Midbrain (tissue), 1 donor: ENCODE measurements at regions not wholly inside any gene's neighbourhood (a gene's known extent, or its start where the extent isn't known, plus 50 kb on each side); places are given as distances from the start of the nearest gene placed in this dataset.
"Not testable (repeated sequence)": the region's sequence is repeated elsewhere in the genome, so short reads cannot be mapped to it uniquely, and the experiment has no call there.

Experiments used
- DNase-seq: peaks from one replicate; lab custom pipeline; 2025; lab: John Stamatoyannopoulos, UW

DNA sequence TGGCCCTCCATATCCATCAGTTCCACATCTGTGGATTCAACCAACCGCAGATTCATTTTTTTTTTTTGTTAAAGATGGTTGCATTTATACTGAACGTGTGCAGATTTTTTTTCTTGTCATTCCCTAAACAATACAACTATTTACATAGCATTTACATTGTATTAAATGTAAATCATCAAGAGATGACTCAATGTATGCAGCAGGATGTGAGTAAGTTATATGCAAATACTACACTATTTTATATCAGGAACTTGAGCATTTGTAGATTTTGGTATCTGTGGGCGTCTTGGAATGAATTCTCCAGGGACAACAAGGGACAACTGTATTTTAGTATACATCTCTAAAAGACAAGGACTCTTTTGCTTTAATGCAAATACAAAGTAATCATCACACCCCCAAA is 299.2 kb upstream of the ZNF608 start:
- DNase-seq, result no peak

DNA sequence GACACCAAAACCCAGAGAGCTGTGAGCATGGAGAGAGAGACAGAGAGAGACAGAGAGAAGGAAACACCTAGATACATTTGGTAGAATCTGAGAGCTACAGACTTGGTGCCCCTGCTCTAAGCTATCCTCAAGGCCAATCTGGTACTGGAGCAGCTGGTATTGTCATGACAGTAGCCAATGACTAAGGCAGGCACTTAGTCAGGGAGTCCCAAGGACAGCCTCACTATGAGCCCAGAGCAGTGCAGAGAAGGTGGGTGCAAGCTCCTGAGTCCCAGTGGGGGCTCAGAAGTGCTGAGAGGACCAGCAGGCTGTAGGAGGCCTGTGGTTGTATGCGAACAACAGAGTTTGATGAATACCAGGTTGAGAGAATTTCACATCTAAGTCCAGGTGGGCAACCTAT is 300.4 kb upstream of the ZNF608 start:
- DNase-seq, result no peak

DNA sequence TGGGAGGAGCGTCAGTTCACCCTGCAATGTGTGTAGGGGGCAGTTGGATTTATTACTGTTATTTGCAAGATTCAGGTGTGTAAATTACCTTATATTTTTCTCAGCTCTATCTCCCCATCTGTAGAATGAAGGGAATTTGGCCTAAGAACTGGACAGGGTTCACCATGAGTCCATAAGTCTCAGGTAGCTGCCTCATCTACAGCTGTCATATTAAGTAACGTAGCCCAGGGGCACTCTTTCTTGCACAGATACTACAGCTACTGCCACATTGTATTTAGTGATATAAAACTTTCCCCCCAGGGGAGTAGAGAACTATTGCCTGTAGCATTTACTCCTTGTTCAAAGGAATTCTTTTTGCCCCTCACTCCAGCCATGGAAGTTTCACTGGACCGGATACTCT is 301.4 kb upstream of the ZNF608 start:
- DNase-seq, result no peak

DNA sequence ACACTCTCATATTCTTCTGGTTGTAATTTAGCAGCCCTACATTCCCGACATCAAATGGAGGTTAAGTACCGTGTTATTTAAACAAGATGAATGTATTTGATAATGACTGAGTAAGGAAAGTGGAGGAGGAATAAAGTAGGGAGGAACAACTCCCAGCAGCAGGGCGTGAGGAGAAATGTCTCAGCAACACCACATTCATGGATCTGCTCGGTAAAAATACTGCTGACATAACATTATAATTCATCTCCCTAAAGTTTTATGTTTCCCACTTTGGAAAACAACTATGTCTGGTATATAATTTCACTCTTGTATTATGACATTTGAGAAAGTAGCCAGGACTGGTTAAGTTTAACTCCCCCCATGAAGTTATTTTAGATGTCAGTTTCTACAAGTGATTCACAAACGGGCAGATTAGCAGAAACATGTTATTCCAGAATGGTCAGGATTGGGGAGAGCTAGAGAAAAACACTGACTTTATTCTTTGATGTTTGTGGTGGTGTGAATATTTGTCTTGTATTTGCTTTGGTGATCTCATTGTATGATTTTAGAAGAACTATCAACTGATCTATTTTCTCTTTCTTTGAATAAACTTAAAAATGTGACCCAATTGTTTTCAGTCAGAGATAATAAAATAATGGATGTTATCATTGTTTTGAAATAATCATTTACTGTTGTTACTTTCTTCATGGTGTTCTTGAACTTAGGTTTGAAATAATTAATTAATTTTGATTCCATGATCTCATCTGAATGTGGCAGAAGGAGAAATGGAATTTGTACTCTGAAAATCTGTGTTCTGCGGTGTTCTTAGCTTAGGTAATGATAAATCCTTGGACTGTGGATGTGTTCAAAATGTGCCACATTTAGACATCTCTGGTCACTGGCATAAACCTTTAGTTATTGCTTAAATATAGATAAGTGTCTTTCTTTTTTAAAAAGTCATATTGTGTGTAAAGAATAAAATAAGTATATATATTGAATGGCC is 303.6 kb upstream of the ZNF608 start:
- no peak for DNase-seq

DNA sequence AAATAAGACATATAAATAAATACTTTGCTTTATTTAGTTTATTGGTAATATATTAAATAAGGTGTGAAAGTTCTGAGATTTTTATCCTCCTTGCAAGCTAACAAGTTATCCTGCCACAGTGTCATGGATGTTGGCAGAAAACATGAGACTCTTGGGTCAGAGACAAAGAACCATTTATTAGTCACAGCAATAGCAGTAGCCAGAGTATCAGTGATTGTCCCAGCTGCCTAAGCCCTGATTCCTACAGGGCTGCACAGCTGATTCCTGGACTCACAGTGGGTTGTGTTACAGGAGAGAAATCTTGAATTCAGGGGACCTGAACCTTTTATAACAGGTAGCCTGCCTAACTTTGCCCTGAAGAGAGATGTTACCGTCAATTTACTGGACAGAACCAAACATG is 304.5 kb upstream of the ZNF608 start:
- peak; percentile 43 for DNase-seq

DNA sequence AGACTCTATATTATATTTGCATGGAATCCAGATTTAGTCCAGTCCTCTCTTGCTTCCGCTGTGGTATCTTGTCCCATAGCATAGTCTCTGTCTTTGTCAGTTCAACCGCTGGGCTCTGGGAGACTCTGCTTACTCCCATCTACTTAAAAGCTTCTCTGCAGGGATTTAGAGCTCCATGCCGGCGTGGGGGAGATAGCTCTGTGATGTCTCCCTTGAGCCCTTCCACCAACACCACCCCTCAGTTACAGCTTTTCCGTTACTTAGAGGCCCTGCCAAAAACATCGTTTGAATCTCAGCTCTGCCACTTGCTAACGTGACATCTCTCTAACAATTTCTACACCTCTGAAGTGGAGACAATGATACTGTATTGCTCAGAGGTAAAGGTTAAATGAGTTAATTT is 306.1 kb upstream of the ZNF608 start:
- DNase-seq, result no peak

DNA sequence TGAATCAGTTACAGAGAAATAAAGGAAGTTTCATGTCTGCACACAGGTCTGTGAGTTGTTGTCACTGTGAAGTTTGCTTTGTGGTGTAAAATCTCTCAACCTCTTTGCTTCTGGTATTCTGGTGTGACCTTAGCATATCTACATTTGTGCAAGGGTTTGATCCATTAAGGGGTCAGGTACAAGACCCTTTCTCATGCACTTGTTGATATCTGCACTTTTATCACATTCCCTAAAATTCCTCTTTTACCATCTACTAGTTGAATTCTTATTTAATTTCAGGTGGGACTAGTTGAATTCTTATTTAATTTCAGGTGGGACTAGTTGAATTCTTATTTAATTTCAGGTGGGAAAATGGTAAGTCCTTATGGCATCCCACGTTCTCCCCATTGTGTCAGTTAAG is 306.7 kb upstream of the ZNF608 start:
- no peak for DNase-seq

DNA sequence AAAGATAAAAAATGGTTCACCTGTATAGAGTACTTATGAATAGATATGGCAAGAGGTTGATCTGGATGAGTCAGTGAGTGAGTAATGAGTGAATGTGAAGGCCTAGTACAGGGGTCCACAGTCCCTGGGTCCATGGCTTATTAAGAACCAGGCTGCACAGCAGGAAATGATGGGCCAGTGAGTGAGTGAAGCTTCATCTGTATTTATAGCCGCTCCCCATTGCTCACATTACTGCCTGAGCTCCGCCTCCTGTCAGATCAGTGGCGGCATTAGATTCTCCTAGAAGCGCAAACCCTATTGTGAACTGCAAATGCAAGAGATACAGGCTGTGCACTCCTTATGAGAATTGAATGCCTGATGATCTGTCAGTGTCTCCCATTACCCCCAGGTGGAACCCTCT is 307.7 kb upstream of the ZNF608 start:
- no peak for DNase-seq

DNA sequence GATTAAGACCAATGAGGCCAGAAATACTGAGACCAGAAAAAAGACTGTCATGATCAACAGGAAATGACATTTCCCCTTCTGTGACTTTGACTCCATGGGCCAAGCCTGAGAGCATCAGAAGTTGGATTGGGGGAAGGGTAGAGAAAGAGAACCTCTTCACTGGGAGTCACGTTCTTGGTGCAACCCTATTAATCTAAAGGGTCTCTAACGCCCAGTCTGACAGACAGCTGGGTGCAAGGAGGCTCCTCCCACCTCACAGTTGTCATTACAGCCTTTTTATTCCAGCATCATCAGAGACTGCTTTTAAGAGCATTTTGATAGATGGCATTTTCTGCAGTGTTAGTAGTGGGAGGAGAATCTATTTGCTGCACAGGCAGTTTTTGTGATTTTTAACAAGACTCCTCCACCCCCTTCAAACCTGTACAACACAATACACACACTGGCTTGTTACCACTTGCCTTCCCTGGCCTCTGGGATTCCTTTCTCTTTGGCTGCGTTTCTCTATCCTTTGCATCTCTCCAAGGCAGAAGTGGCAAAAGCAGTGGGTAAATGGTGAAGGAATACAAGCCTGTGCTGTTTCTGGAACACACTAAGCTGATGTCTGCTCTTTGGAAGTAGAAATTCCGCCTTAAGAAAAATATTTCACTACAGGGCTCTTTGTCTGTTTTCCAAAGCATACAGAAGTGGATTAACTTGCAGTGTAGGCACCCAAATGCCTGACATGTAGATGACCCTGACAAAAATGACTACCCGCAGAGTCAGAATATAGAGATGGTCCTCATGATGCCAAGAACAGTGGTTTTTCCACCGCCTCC is 310.4 kb upstream of the ZNF608 start:
- DNase-seq, result no peak

DNA sequence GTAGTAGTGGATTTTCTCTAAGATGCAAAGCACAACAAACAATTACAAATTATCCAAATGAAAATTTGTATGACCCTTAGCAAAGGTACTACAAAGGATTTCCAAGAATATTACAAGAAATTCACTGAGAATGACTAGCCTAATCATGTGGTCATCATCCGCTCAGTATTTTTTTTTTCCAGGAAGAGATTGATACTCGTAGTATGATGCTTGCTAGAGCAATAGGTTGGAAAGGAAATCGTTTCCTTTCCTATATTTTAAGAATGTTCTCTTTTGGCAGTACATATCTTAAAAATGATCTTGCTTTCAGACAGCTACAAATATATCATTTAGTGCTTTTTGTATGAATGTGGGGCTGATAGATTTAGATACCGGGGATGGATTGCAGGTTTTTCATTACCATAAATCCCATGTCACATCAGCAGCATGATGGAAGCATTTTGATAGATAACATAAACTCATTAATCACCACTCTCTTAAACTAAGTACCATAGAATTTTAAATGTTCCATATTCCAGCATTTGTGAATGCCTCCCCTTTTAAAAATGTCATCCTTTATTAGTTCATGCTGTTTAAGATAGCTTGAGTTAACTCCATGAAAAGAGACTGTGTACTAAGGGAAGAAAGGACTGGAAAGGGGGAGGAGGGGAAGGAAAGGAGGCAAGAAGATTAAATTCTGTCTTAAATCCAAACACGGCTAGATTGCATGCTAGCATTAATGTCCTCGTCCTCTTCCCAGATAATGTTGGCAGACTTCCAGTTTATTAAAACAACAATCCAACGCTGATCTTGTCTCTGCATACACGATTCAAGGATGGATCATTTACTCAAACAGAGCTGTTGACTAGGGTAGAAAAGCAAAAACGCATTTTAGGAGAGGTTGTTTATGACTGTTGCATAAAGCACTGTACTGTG is 311.7 kb upstream of the ZNF608 start:
- no peak for DNase-seq

DNA sequence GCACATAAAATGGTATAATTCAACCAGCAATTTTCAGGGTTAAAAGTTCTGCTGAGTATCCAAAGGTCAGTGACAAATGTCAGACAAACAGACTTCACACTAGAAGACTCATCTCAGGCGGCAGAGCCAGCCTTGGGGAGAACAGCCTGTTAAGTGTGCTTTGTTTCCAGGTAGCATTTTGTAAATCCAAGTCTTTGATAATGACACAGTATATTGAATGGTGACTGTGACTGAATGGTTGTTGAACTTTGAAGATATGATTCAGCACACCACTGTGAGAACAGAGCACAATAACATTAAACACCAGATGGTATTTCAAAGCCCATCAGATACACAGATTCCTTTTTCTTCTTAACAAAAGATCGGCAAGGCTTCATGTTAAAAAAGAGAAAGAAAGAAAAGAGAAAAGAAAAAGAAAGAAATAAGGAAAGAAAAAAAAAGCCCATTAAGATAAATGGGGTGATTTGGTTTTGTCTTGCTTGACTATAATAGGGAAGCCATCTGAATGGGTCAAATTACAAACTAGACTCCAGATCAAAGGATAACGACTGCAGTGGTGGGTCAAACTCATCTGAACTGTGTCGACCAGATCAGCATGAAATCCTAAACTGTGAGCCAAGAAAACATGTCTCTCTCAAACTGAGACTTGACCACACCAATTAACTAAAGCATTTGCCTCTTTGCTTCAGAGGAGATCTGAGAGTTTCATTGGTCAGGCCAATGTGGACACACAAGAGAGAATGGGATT is 313.0 kb upstream of the ZNF608 start:
- DNase-seq, result no peak

DNA sequence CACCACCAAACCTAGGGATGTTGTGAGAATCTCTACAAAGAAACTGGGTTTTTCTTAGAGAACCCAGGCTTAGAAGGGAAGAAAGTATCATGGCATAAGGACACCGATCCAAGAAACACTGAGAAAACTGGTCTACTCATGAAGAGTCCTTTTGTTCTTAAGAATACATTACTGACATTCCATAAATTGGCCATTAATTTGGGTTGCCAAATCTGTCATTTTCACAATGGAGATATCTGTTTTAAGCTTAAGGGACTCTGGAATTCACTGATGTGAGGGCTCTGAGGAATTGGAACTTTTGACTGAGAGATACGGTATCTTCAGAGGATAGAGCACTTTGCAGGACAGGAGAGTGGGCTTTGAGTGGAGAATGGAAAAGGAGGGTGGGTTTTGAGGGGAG is 315.3 kb upstream of the ZNF608 start:
- no peak for DNase-seq

DNA sequence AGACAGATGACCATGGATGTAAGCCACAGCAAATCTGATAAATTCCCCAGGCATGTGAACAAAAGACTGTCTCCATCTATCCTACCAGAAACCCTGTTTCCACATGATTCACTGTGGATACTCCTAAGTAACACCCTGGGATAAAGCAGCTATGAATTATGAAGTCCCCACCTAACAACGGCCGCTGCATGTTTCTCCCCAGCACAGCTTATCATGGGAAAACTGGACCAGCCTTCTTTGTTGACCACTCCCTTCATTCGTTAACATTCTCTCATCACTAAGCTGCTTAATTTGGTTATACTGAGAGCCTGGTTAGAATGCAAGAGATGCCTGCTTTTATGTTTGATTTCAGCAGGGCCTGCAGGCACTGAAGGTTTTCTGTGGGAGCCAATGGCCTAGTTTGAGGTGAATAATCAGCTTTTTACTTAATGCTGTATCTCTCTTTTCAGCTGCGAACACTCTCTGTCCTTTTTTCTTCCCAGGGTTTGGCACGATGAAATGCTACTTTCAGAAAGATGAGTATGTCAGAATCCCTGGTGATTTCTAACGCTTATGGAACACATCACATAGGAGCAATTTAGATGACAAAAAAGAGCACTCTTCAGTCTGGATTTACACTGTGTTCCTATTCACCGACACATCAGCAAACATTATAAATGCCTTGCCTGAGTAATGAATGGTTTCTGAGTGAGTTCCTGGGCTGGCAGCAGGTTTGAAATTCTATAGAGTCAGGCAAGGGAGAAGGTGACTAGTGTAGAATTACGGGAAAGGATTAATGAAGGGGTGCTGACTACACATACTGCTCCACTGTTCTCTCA is 318.4 kb upstream of the ZNF608 start:
- DNase-seq, result peak; percentile 28

DNA sequence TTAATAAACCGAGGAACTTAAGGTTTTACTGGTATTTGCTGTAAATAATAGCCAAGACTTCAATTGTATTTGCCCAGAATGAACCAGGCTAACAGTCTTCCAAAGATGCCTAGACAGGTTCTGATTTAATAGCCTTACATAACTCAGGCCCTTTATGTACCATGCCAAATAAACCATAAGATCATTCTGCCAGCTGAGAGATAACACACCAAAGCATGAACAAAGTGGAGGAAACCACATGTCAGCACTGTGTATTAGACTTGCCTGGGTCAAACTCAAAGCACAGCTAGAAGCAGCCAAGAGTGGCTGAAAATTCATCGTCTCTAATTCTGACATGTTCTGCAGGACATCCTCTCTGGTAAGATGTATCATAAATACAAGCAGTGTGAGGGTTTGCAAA is 319.3 kb upstream of the ZNF608 start:
- no peak for DNase-seq

DNA sequence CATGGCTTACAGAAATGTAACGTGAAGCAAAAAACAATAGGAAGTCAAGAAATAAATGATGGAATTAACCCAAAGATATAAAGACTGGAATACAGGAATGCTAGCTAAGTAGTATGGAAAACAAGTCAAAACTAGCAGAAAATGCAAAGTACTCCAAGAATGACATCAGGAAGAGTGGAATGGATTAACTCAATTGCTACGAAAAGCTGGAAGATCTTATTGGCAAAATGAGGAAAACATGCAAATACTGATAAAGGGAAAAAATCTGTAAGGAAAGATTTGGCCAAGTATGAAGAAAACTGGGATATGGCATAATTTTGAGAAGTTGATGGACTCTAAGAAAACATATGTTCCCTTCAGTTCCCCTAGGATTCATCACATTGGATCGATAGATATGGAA is 324.5 kb upstream of the ZNF608 start:
- DNase-seq, result no peak

DNA sequence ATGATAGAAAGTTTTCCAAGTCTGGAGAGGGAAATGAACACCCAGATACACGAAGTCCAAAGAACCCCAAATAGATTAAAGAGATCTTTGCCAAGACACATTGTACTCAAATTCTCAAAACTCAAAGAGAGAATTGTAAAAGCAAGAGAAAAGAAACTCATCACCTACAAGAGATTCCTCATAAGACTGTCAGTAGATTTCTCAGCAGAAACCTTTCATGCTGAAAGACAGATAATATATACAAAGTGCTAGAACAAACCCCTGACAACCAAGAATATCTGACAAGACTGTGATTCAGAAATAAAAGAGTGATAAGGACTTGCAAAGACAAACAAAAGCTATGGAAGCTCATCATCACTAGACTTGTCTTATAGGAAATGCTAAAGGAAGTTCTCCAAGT is 326.7 kb upstream of the ZNF608 start:
- DNase-seq, result no peak

DNA sequence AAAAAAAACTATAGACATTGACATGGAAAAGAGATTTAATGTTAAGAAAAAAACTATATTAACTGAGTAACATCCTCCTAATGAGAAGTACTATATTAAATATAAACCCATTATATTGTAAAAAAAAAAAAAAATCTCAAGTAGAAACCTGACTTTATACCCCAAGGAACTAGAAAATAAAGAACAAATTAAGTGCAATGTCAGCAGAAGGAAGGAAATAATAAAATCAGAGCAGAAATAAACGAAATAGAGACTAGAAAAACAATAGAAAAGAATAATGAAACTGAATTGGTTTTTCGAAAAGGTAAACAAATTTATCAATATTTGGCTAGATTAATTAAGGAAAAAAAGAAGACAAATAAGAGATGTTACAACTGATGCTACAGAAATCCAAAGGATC is 329.1 kb upstream of the ZNF608 start:
- no peak for DNase-seq

DNA sequence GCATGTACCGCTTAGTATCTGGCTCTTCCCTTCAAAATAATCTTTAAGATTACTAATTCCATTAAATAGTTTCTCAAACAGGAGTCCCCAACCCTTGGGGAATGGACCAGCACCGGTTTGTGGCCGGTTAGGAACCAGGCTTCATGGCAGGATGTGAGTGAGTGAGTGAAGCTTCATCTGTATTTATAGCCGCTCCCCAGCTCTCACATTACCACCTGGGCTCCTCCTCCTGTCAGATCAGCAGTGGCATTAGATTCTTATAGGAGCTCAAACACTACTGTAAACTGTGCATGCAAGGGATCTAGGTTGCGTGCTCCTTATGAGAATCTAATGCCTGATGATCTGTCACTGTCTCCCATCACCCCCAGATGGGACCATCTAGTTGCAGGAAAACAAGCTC is 332.6 kb upstream of the ZNF608 start:
- DNase-seq, result not testable (repeated sequence)

DNA sequence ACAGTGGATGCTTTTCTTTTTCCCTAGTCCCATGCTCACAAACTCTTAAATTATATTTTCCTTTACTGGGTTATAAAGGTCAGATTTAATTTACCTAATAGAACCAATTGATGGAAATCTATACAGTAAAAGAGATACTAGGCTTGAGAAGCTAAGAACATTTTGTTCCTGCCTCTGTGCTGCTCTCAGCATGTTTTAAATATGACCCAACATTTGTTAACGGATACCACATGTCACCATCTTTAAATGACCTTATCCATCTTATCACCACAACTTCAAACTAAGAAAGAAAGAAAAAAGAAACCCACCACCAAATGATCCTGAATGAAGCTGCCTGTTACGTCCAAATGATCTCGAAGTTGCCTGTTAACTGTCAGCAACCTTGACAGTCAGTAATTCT is 334.7 kb upstream of the ZNF608 start:
- no peak for DNase-seq

DNA sequence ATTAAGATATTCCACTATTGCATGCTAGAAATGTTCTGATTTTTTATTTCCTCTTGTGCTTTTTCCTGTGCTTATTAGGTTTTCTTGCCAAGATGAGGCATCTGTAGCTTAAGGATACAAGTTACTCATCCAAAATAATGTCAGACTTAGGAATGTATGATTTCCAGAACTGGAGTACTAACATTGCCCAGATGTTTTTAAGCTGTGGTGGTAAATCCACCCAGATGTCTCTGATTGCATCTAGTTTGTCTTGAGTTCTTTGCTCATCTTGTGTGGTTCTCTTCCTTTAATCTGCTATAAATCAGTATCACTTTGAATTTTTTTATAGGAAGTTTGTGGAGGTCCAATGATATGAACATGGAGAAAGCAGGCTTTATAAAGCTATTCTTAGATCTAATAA is 337.5 kb upstream of the ZNF608 start:
- no peak for DNase-seq
